Forelimb muscle (tissue), 1 donor: ENCODE measurements at regions not wholly inside any gene's neighbourhood (a gene's known extent, or its start where the extent isn't known, plus 50 kb on each side); places are given as distances from the start of the nearest gene placed in this dataset.

Experiments
- DNase-seq: peaks from one replicate; pipeline ENCODE4 v3.0.0-alpha.2; 2013; ENCODE audit warnings: low read depth

DNA sequence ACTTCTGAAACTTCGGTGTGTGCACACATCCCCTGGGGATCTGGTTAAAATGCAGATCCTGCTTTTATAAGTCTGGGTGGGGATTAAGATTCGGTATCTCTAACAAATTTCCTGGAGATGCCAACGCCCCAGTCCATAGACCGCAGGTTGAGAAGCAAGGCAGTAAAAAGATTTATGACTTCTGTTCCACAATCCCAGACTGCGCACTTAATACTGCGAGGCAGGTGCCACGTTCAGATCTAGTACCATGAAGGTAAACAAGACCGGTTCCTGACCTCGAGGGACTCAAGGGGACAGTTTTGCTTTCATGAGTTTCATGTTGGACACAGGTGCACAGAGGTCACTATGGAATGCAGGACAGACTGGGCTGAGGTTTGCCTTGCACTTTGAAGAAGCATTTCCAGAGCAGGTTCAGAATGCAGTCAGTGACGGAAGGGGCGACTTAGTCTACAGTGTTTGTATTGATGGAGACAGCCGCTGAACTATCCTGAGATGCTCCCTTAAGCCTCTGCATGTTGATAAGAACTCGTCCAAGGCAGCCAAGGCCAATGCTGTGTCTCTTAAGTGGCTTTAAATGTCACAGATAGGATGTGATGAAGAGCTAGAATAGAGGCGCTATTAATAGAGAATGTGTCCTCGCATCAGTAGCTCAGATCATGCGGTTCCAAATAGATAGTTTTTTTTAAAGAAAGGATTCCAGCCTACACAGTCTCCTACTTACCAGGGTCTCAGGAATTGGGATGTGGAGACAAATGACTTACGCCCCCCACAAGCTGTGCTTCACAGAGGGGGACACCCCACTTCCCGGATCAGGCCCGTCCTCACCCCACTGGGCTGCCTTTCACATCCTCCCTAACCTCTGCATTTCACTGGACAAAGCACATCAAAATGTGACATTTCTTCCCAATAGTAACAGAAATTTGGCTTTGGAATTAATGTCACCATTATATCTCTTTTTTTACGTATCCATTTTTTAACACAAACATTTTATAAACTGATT is 97.1 kb upstream of the IRS2 start:
- DNase-seq = no peak

DNA sequence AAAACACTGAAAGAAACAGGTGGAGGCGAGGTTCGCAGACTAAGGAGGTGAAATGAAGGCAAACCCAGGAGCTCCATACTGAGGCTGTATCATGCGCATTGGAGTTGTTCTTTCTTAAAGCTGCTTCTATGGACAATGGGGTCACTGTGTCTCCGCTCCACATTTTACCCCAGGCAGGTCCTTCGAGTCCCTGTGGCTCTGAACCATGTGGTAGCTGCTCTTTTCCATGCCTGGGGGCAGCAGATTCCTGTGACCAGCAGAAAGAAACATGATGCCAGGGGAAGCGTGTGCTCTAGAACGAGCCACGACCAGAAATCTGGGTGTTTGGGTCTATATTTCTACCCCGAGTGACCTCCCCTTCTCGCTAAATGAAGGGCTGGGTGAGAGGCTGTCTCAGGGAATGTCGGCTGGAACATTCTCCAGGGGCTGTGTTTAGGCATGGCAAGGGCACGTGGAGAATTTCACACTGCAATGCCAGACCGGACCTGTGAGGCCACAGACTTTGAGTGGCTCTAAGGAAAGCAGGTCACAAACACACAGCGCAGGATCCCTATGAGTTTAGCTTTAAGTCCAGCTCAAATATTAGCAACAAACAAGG is 95.7 kb upstream of the IRS2 start:
- no peak for DNase-seq

DNA sequence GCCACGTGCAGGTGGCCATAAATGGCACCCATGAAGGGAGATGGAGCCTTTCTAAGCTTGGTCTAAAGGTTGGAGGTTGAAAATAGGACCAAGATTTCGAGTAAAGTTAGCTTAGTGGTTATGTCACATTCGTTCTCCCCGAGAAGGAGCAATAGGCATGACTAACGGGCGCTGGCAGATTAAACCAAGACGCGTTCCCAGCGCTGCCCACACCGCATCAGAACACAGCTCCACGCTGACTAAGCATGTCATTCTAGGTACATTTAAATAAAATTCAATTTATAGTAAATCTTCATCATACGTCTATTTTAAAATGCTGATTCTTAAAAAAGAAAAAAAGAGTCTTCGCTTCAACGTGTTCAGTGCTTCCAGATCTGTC is 95.0 kb upstream of the IRS2 start:
- DNase-seq = no peak

- no peak for DNase-seq
Observed at GRCh38 chr13:109880371-109881346, 94.3 kb upstream of the IRS2 start.

- no peak for DNase-seq
Observed at GRCh38 chr13:109879338-109879737, 93.0 kb upstream of the IRS2 start.

GRCh38 chr13:109877809-109878208 is 91.4 kb upstream of the IRS2 start:
- no peak for DNase-seq

DNA sequence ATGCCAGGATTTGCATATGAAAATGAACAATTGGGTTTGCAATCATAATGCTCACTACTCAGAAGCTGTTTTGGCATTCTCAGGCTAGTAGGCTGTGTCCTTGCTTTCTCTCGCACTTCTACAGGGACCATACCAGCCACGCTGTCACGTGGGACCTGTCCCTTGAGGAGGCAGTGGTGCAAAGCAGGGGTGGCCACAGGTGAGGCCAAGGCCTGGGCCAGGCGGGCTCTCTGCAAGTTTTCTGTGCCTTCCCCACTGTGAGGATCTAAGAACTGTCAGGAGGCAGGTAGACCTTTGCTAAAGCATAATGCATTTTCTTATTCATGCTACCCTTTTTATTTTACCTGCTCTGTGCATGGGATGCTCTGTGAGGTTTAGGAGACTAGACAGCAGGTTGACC is 89.4 kb upstream of the IRS2 start:
- DNase-seq = no peak

GRCh38 chr13:109874484-109875454 is 88.4 kb upstream of the IRS2 start:
- no peak for DNase-seq

GRCh38 chr13:109873351-109874123 is 87.2 kb upstream of the IRS2 start:
- no peak for DNase-seq

DNA sequence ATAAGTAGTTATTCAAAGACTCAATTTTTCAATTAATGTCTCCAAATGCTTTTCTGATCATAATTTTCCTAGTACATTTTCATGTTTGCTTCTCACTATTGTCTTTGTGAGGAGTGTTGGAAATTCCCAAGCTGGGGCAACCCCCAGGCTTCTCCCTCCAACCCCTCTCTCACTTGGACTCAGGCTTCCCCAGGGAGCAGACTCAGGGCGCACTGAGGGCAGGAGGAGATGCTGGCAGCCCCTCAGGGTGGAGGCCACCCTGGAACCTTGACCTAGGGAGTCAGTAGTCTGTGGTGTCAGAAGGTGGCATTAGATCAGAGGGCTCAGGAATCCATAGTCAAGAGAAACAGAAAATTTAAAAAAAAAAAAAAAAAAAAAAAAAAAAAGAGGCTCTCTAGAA is 86.5 kb upstream of the IRS2 start:
- no peak for DNase-seq

- no peak for DNase-seq
Observed at GRCh38 chr13:109870696-109871370, 84.5 kb upstream of the IRS2 start.

GRCh38 chr13:109870274-109870673 is 83.9 kb upstream of the IRS2 start:
- DNase-seq = no peak

DNA sequence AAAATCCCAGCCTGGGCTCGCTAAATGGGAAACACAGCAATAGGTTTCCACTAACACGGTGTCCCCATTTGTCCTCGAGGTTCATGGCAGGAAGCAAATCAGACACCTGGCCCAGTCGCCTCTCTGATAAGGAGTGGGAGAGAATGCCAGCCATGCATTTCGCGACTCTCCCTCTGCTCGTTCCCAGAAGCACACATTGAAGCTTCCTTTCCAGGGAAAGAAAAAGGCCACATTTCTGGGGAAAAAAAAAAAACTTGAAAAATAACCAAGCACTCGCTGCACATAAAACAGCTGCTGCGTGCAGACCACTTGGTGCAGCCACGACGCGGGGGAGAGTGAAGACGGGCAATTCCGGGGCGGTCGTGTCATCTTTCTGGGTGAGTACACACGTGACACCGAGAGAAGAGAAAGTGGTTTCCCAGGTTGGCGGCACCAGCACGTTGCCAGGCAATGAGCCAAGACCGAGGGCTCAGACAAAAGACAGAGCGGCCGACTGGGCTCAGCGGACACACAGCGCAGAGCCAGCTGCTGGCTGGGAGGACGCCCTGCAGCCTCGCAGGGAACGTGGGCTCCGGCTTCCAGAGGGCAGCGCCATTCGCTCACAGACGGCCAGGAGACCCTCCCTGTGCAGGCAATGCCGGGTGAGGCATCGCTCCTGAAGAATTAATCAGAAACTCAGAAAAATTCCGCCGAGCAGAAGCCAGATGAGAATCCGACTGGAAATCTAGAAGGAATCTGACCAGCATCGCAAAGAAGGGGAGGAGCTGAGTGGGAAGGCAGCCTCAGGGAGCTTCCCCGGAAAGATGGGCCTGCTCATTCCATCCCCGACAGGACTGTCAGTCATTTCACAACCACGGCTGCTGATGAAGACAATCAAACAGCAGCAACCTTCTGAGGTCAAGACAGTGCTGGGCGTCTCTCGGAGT is 83.2 kb upstream of the IRS2 start:
- DNase-seq = no peak

- no peak for DNase-seq
Observed at GRCh38 chr13:109868578-109869311, 82.4 kb upstream of the IRS2 start.

DNA sequence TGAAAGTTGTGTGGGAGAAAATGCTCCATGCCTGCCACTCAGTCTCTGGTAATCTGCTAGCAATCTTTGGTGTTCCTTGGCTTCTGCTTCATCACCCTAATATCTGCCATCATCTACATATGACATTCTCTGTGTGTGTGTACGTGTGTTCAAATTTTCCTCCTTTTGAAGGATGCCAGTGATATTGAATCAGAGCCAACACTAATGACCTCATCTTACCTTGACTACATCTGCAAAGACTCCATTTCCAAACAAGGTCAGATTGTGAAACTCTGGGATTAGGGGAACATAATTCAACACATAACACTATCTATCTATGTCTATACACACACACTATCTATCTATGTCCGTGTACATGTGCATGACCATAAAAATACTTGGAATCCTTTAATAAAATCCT is 81.4 kb upstream of the IRS2 start:
- no peak for DNase-seq

GRCh38 chr13:109862627-109863026 is 76.2 kb upstream of the IRS2 start:
- DNase-seq = no peak

- DNase-seq = no peak
Observed at GRCh38 chr13:109859898-109860297, 73.5 kb upstream of the IRS2 start.
